Left cardiac atrium (tissue), 4 donors: ENCODE measurements at regions not wholly inside any gene's neighbourhood (a gene's known extent, or its start where the extent isn't known, plus 50 kb on each side); places are given as distances from the start of the nearest gene placed in this dataset.

Source experiments
- ATAC-seq, 2 donors: fragments of 200-7000 bp; cut with Tn5 transposase; one replicate each; pipeline ENCODE4 v1.9.1; 2020; ENCODE audit warnings: mild to moderate bottlenecking in 2 of 2, moderate library complexity in 2 of 2
- DNase-seq: peaks from one replicate; pipeline ENCODE4 v3.0.0-alpha.2; 2020
- intact Hi-C, 2 donors: fragments of 100-400 bp; cut with DNase I; formaldehyde crosslinking; loops; one replicate each; pipeline versions ENCODE4 v1.14.1 to v1.15.1; 2022 to 2023
- donor health status: DM: no; HTN: yes; CAD: no.
- donor health status: DM: no; HTN: yes; CAD: no; lungs with severe emphysema.
- donor health status: DM: yes; HTN: yes; CAD: no.
- donor health status: Dilated cardiomyopathy.

GRCh38 chr18:66742832-66743231 lies 138.9 kb upstream of the CDH19 start:
- intact Hi-C loops, result no loop called here
- no peak for ATAC-seq
- no peak for DNase-seq

GRCh38 chr18:66735933-66736332 lies 132.0 kb upstream of the CDH19 start:
- ATAC-seq, result no peak
- intact Hi-C loops, result no loop called here
- DNase-seq, result no peak

GRCh38 chr18:66734451-66734850 lies 130.6 kb upstream of the CDH19 start:
- ATAC-seq (no peak), DNase-seq (no peak)
- intact Hi-C loops, result no loop called here

- intact Hi-C loops, result no loop called here
- DNase-seq, result no peak
- ATAC-seq, result no peak
Observed at GRCh38 chr18:66731890-66732289, 128.0 kb upstream of the CDH19 start.

GRCh38 chr18:66729442-66730239 lies 125.8 kb upstream of the CDH19 start:
- intact Hi-C loops, result no loop called here
- ATAC-seq (peak; percentile 82 to 85), DNase-seq (no peak)

GRCh38 chr18:66728951-66729350 lies 125.1 kb upstream of the CDH19 start:
- peak; percentile 35 for DNase-seq
- peak in 1 of 2 donors; percentile 46 for ATAC-seq
- intact Hi-C loops, result no loop called here

GRCh38 chr18:66727991-66728390 lies 124.1 kb upstream of the CDH19 start:
- intact Hi-C loops, result no loop called here
- ATAC-seq (no peak), DNase-seq (no peak)

GRCh38 chr18:66724664-66725356 lies 120.9 kb upstream of the CDH19 start:
- peak; percentile 84 to 87 for ATAC-seq
- DNase-seq, result peak; percentile 22
- intact Hi-C loops, result no loop called here

- intact Hi-C loops, result no loop called here
- ATAC-seq, result no peak
Observed at GRCh38 chr18:66722671-66723070, 118.8 kb upstream of the CDH19 start.

GRCh38 chr18:66708646-66709045 lies 104.8 kb upstream of the CDH19 start:
- ATAC-seq (no peak), DNase-seq (no peak)
- intact Hi-C loops, result no loop called here

More at GRCh38 chr18:66722671-66723070, 118.8 kb upstream of the CDH19 start:
- no peak for DNase-seq

GRCh38 chr18:66707473-66707872 lies 103.6 kb upstream of the CDH19 start:
- no peak for ATAC-seq
- intact Hi-C loops, result no loop called here
- DNase-seq, result no peak

- intact Hi-C loops, result no loop called here
- DNase-seq (no peak), ATAC-seq (no peak)
Observed at GRCh38 chr18:66695281-66695680, 91.4 kb upstream of the CDH19 start.

- DNase-seq, result no peak
- ATAC-seq, result no peak
- intact Hi-C loops, result no loop called here
Observed at GRCh38 chr18:66694852-66695251, 91.0 kb upstream of the CDH19 start.

GRCh38 chr18:66687635-66688034 lies 83.7 kb upstream of the CDH19 start:
- intact Hi-C loops, result no loop called here
- DNase-seq (no peak), ATAC-seq (no peak)

GRCh38 chr18:66682855-66683322 lies 79.0 kb upstream of the CDH19 start:
- DNase-seq (no peak), ATAC-seq (peak; percentile 80 to 84)
- intact Hi-C loops, result no loop called here

- DNase-seq (no peak), ATAC-seq (no peak)
- intact Hi-C loops, result no loop called here
Observed at GRCh38 chr18:66676699-66677098, 72.8 kb upstream of the CDH19 start.

GRCh38 chr18:66674286-66674685 lies 70.4 kb upstream of the CDH19 start:
- intact Hi-C loops, result no loop called here
- DNase-seq, result no peak

GRCh38 chr18:66668706-66669105 lies 64.8 kb upstream of the CDH19 start:
- ATAC-seq (no peak), DNase-seq (no peak)
- intact Hi-C loops, result no loop called here

More at GRCh38 chr18:66674286-66674685, 70.4 kb upstream of the CDH19 start:
- ATAC-seq, result no peak

GRCh38 chr18:66662632-66663031 lies 58.7 kb upstream of the CDH19 start:
- ATAC-seq (no peak), DNase-seq (no peak)
- intact Hi-C loops, result no loop called here

GRCh38 chr18:66655407-66655806 lies 51.5 kb upstream of the CDH19 start:
- intact Hi-C loops, result no loop called here
- DNase-seq, result no peak
- no peak for ATAC-seq
